ENCODE measurements at regions not wholly inside any gene's neighbourhood (a gene's known extent, or its start where the extent isn't known, plus 50 kb on each side); places are given as distances from the start of the nearest gene placed in this dataset.

- no peak for TF ChIP-seq POLR2AphosphoS5 (IDR thresholded peaks at IDR 0.05)
- no peak for TF ChIP-seq EP300 (IDR thresholded peaks at IDR 0.05)
- no peak for TF ChIP-seq CTCF (IDR thresholded peaks at IDR 0.05)
Observed at GRCh38 chr7:81407094-81407493, 362.8 kb downstream of the HGF start.

Measured in suprapubic skin (tissue), 4 donors.